Endothelial cell of umbilical vein (primary cell): ENCODE measurements at regions not wholly inside any gene's neighbourhood (a gene's known extent, or its start where the extent isn't known, plus 50 kb on each side); places are given as distances from the start of the nearest gene placed in this dataset.

Experiments used
- BruUV-seq: library from RNA; stranded (reverse); fragments of 400-500 nt; replicated peaks from 2 replicates; lab custom pipeline; 2021; lab: Mats Ljungman, UMichigan
- CTCF ChIA-PET: fragments of 300-600, 350-600 bp; sonication (Branson Sonifier 250); formaldehyde crosslinking; loops from one replicate; lab custom pipeline; 2021; ENCODE audit warnings: antibody characterized with exemption, inconsistent platforms; lab: Charles Lee
- POLR2A ChIA-PET: fragments of 300-600, 350-600 bp; sonication (Branson Sonifier 250); formaldehyde crosslinking; loops from one replicate; lab custom pipeline; 2021; ENCODE audit warnings: antibody characterized with exemption, inconsistent platforms; lab: Charles Lee
- DNase-seq: peaks from one replicate; pipeline ENCODE4 v3.0.0-alpha.2; 2011; ENCODE audit warnings: low read depth, low spot score
- FAIRE-seq: peaks from 2 replicates; lab custom pipeline; 2011; peaks lifted over from hg19 to GRCh38; lab: Jason Lieb, UNC
- H2AFZ ChIP-seq: 2 replicates; pipeline ENCODE4 v1.6.0; 2012; ENCODE audit warnings: low read depth, low read length, control low read depth, inconsistent platforms
- H3K27ac ChIP-seq: 2 replicates; pipeline ENCODE4 v1.5.1; 2011; ENCODE audit warnings: low read depth, mild to moderate bottlenecking, control low read depth, low read length, moderate library complexity; ENCODE audit not compliant: insufficient read depth
- H3K27me3 ChIP-seq, 2 experiments: 2 replicates each; pipeline versions ENCODE4 v1.6.0 to v1.6.1; 2011; ENCODE audit warnings: low read length in 2 of 2, mixed read lengths in 1 of 2; ENCODE audit not compliant: control insufficient read depth in 2 of 2, insufficient read depth in 2 of 2
- H3K36me3 ChIP-seq, 2 experiments: 2 replicates in 1 of 2; 3 replicates in 1 of 2; pipeline ENCODE4 v1.5.1; 2011; ENCODE audit warnings: low read length in 2 of 2, mild to moderate bottlenecking in 1 of 2, moderate library complexity in 1 of 2; ENCODE audit not compliant: control insufficient read depth in 2 of 2, insufficient read depth in 2 of 2; ENCODE audit errors: extremely low read depth in 1 of 2
- H3K4me1 ChIP-seq: 3 replicates; pipeline ENCODE4 v1.5.1; 2011; ENCODE audit warnings: mild to moderate bottlenecking, low read length; ENCODE audit not compliant: control insufficient read depth, insufficient read depth; ENCODE audit errors: extremely low read depth
- H3K4me2 ChIP-seq: 2 replicates; pipeline ENCODE4 v1.6.1; 2011; ENCODE audit warnings: low read length, control low read depth, mixed read lengths; ENCODE audit not compliant: insufficient read depth
- H3K4me3 ChIP-seq, 3 experiments: fragments of 200-600 bp in 1 of 3; sonication (generic), shearing (Covaris generic) in 1 of 3; replicated peaks in 1 of 3; 2 replicates each; pipeline ENCODE4 v1.5.1; 2011 to 2016; ENCODE audit warnings: control low read depth in 3 of 3, low read length in 3 of 3, mild to moderate bottlenecking in 2 of 3, inconsistent platforms in 1 of 3, low read depth in 1 of 3, moderate library complexity in 1 of 3; ENCODE audit not compliant: insufficient read depth in 1 of 3
- H3K79me2 ChIP-seq: 2 replicates; pipeline ENCODE4 v1.6.0; 2012; ENCODE audit warnings: low read length, inconsistent platforms; ENCODE audit not compliant: control insufficient read depth, insufficient read depth
- H3K9ac ChIP-seq: replicated peaks from 2 replicates; pipeline ENCODE3; 2011; ENCODE audit warnings: low read length, control low read depth; ENCODE audit not compliant: insufficient read depth; ENCODE audit errors: extremely low read depth
- H3K9me1 ChIP-seq: replicated peaks from 3 replicates; pipeline ENCODE4 v1.6.0; 2011; ENCODE audit warnings: mild to moderate bottlenecking, low read length; ENCODE audit not compliant: control insufficient read depth, insufficient read depth; ENCODE audit errors: extremely low read depth
- H3K9me3 ChIP-seq: replicated peaks from 2 replicates; pipeline ENCODE4 v1.5.1; 2012; ENCODE audit warnings: low read length, inconsistent platforms; ENCODE audit not compliant: control insufficient read depth, insufficient read depth
- H4K20me1 ChIP-seq: replicated peaks from 2 replicates; pipeline ENCODE3; 2011; ENCODE audit warnings: mild to moderate bottlenecking, low read length; ENCODE audit not compliant: control insufficient read depth, insufficient read depth; ENCODE audit errors: extremely low read depth
- EZH2 ChIP-seq: IDR thresholded peaks from 2 replicates; pipeline ENCODE4 v1.6.1; 2012; ENCODE audit warnings: borderline replicate concordance, low read depth, mild to moderate bottlenecking, moderate library complexity, low read length, inconsistent platforms; ENCODE audit not compliant: severe bottlenecking
- GATA2 ChIP-seq: IDR thresholded peaks from 2 replicates; pipeline ENCODE4 v1.7.0; 2011; ENCODE audit warnings: low read depth, mild to moderate bottlenecking, moderate library complexity, mixed read lengths, low read length; ENCODE audit not compliant: insufficient read length, insufficient read depth
- JUN ChIP-seq: IDR thresholded peaks from 2 replicates; pipeline ENCODE4 v1.6.1; 2011; ENCODE audit warnings: borderline replicate concordance, low read depth; ENCODE audit not compliant: insufficient read length, insufficient read depth
- MYC ChIP-seq: IDR thresholded peaks from one replicate; pipeline ENCODE4 v1.6.1; 2011; ENCODE audit warnings: mild to moderate bottlenecking, low read depth, low read length
- POLR2A ChIP-seq: IDR thresholded peaks from 2 replicates; pipeline ENCODE4 v1.6.1; 2012; ENCODE audit warnings: low read depth, mild to moderate bottlenecking, control low read depth, low read length
- POLR2AphosphoS5 ChIP-seq: IDR thresholded peaks from 2 replicates; pipeline ENCODE4 v1.6.1; 2012; ENCODE audit warnings: low read depth, mild to moderate bottlenecking, control low read depth, low read length, moderate library complexity; ENCODE audit not compliant: insufficient read depth
- dilution Hi-C: fragments of 300-500 bp; cut with MboI; formaldehyde crosslinking; loops from one replicate; pipeline ENCODE4 v1.15.0; 2019; ENCODE audit warnings: low sequenced_read_pairs; ENCODE audit not compliant: extremely low pct_ligation_motif_present
- intact Hi-C: fragments of 100-400 bp; cut with micrococcal nuclease; formaldehyde crosslinking; loops from one replicate; pipeline ENCODE4 v1.10.0; 2022
- TF ChIP-seq, protein P1 (sequence below), 2 donors: IDR thresholded peaks; 1 replicate in 1 of 2; 2 replicates in 1 of 2; pipeline ENCODE4 v1.5.1; 2011; ENCODE audit warnings: low read length in 2 of 2, mild to moderate bottlenecking in 2 of 2, moderate library complexity in 2 of 2, control low read depth in 1 of 2, inconsistent platforms in 1 of 2, low read depth in 1 of 2; ENCODE audit not compliant: insufficient read depth in 1 of 2; ENCODE audit errors: extremely low read depth in 1 of 2
- TF ChIP-seq, protein P2 (sequence below): IDR thresholded peaks from 2 replicates; pipeline ENCODE4 v1.6.1; 2011; ENCODE audit not compliant: insufficient read depth, insufficient read length

DNA sequence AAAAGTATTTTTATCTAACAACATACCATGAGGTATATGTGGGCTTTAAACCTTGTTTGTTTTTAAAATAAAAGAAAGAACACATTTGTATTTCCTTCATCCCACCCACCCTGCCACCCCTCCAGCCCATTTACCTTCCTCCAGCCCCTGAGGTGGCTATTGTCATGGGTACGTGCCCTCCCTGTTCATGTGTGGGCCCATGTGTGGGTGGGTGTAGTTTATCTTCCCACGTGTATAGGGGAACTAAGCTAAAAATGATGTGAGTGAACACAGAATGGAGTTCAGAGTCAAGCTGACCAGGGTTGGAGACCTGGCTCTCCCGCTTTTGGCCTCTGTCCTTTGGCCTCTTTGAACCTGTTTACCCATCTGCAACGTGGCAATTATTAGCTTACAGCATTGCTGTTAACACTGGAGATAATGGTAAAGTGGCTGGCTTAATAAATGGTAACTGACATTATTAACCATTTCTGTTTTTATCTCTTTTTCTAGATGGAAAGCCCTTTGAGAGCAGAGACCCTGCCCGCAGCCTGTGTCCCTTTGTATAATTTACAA lies 78.1 kb upstream of the WDR26 start:
- FAIRE-seq (no peak), DNase-seq (no peak)
- Histone ChIP-seq H3K27me3 (no peaks in the 10 kb centered on the region), H3K9me3 (no peaks in the 10 kb centered on the region), H3K4me1 (no peaks in the 10 kb centered on the region), H3K9ac (no peak overlapping the region), H3K36me3 (no peaks in the 10 kb centered on the region), H3K4me3 (no peak overlapping the region), H4K20me1 (no peaks in the 10 kb centered on the region), H3K79me2 (no peaks in the 10 kb centered on the region), H3K9me1 (no peaks in the 10 kb centered on the region), H3K4me2 (no peak overlapping the region), H3K27ac (no peak overlapping the region), H2AFZ (no peak overlapping the region)
- CTCF ChIA-PET, result interaction anchor here (0.6 to 10.1 kb wide), 21 partner anchors 9 to 410 kb away, joined by 3 to 299 read pairs (median 4); no protein-coding TSS in a partner anchor
- TF ChIP-seq POLR2A (no peak), JUN (no peak)
- TF ChIP-seq, protein P1, sequence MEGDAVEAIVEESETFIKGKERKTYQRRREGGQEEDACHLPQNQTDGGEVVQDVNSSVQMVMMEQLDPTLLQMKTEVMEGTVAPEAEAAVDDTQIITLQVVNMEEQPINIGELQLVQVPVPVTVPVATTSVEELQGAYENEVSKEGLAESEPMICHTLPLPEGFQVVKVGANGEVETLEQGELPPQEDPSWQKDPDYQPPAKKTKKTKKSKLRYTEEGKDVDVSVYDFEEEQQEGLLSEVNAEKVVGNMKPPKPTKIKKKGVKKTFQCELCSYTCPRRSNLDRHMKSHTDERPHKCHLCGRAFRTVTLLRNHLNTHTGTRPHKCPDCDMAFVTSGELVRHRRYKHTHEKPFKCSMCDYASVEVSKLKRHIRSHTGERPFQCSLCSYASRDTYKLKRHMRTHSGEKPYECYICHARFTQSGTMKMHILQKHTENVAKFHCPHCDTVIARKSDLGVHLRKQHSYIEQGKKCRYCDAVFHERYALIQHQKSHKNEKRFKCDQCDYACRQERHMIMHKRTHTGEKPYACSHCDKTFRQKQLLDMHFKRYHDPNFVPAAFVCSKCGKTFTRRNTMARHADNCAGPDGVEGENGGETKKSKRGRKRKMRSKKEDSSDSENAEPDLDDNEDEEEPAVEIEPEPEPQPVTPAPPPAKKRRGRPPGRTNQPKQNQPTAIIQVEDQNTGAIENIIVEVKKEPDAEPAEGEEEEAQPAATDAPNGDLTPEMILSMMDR (IDR thresholded peaks at IDR 0.05; ENCODE audit: extremely low read depth in 1 of 2, insufficient read depth in 1 of 2, low read depth in 1 of 2, low read length in 2 of 2), result no peak
- POLR2A ChIA-PET, result no interaction called here
- no TSS peak for BruUV-seq
- dilution Hi-C loops (loop anchor here (25.0 kb wide), 1 partner anchor 100 kb away; the partner anchor contains the start of gene CNIH3), intact Hi-C loops (loop anchor here (1.0 to 5.0 kb wide), 6 partner anchors 31 to 410 kb away; no protein-coding TSS in a partner anchor)

DNA sequence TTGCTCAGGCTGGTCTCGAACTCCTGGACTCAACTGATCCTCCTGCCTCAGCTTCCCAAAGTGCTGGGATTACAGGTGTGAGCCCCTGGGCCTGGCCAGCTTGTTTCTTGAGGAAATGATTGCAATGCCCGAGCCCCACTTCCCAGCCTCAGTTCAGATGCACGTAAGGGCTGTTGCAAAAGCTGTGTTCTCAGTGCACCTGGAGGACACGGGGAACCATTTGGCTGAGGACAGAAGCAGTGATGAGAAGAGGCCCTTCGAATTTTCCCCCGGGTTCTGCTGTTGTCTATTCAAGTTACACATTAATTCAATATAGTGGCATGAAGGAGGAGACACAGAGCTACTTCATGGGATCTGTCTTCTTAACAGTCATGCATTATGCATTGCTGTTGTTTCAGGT lies 78.8 kb upstream of the WDR26 start:
- dilution Hi-C loops (loop anchor here (25.0 kb wide), 1 partner anchor 99 kb away; the partner anchor contains the start of gene CNIH3), intact Hi-C loops (loop anchor here (1.0 to 5.0 kb wide), 6 partner anchors 30 to 409 kb away; no protein-coding TSS in a partner anchor)
- CTCF ChIA-PET, result interaction anchor here (0.6 to 10.1 kb wide), 22 partner anchors 9 to 409 kb away, joined by 3 to 299 read pairs (median 4); no protein-coding TSS in a partner anchor
- H3K4me2 ChIP-seq, result no peak overlapping the region
- no peaks in the 10 kb centered on the region for H3K4me1 ChIP-seq
- TF ChIP-seq POLR2AphosphoS5, result no peak
- TF ChIP-seq JUN, result no peak
- TF ChIP-seq, protein P1 (IDR thresholded peaks at IDR 0.05; ENCODE audit: extremely low read depth in 1 of 2, insufficient read depth in 1 of 2, low read depth in 1 of 2, low read length in 2 of 2), result no peak
- TF ChIP-seq EZH2, result no peak
- no peak for TF ChIP-seq POLR2A
- TF ChIP-seq MYC, result no peak
- no peak for TF ChIP-seq GATA2
- TF ChIP-seq, protein P2, sequence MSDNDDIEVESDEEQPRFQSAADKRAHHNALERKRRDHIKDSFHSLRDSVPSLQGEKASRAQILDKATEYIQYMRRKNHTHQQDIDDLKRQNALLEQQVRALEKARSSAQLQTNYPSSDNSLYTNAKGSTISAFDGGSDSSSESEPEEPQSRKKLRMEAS, result no peak
- no peak overlapping the region for H3K4me3 ChIP-seq
- BruUV-seq, result no TSS peak
- H2AFZ ChIP-seq, result no peak overlapping the region
- POLR2A ChIA-PET, result no interaction called here
- no peak overlapping the region for H3K27ac ChIP-seq
- H3K79me2 ChIP-seq, result no peaks in the 10 kb centered on the region
- no peaks in the 10 kb centered on the region for H3K9me3 ChIP-seq
- no peak overlapping the region for H3K9ac ChIP-seq
- H4K20me1 ChIP-seq, result no peaks in the 10 kb centered on the region
- no peaks in the 10 kb centered on the region for H3K27me3 ChIP-seq
- DNase-seq (no peak), FAIRE-seq (no peak)
- no peaks in the 10 kb centered on the region for H3K36me3 ChIP-seq
- no peaks in the 10 kb centered on the region for H3K9me1 ChIP-seq
